WERI-Rb-1 (cell line): ENCODE measurements at regions not wholly inside any gene's neighbourhood (a gene's known extent, or its start where the extent isn't known, plus 50 kb on each side); places are given as distances from the start of the nearest gene placed in this dataset.
"Not testable (repeated sequence)": the region's sequence is repeated elsewhere in the genome, so short reads cannot be mapped to it uniquely, and the experiment has no call there.

Experiments
- DNase-seq: peaks from one replicate; pipeline ENCODE4 v3.0.0-alpha.2; 2020
- H3K27ac ChIP-seq: fragments of 250-450 bp; sonication (Bioruptor Pico); 2 replicates; pipeline ENCODE4 v1.5.1; 2020; ENCODE audit warnings: mild to moderate bottlenecking, moderate library complexity
- H3K27me3 ChIP-seq: fragments of 250-450 bp; sonication (Bioruptor Pico); 2 replicates; pipeline ENCODE4 v1.5.1; 2021; ENCODE audit warnings: mild to moderate bottlenecking, low read depth, moderate library complexity; ENCODE audit not compliant: insufficient read depth, severe bottlenecking
- H3K36me3 ChIP-seq: fragments of 250-450 bp; sonication (Bioruptor Pico); 2 replicates; pipeline ENCODE4 v1.5.1; 2020; ENCODE audit warnings: mild to moderate bottlenecking, moderate library complexity
- H3K4me3 ChIP-seq: 2 replicates; pipeline ENCODE4 v1.5.1; 2011; ENCODE audit warnings: low read depth, mild to moderate bottlenecking, control low read depth, low read length
- H3K9me3 ChIP-seq: fragments of 250-450 bp; sonication (Bioruptor Pico); 2 replicates; pipeline ENCODE4 v1.5.1; 2021; ENCODE audit warnings: mild to moderate bottlenecking, moderate library complexity; ENCODE audit not compliant: severe bottlenecking
- CTCF ChIP-seq: IDR thresholded peaks from 2 replicates; pipeline ENCODE4 v1.5.1; 2011; ENCODE audit warnings: low read depth, mild to moderate bottlenecking, control low read depth, inconsistent platforms, low read length

GRCh38 chr4:81592701-81593100 is 121.0 kb upstream of the RASGEF1B start:
- no peak for DNase-seq
- Histone ChIP-seq H3K27me3 (no peaks in the 10 kb centered on the region), H3K27ac (no peak overlapping the region), H3K9me3 (peaks cover under 1% of the 10 kb centered on the region), H3K36me3 (no peaks in the 10 kb centered on the region), H3K4me3 (no peak overlapping the region)
- TF ChIP-seq CTCF: no peak

- TF ChIP-seq CTCF: no peak
- no peaks in the 10 kb centered on the region for H3K36me3 ChIP-seq
- H3K9me3 ChIP-seq: no peaks in the 10 kb centered on the region
- H3K27me3 ChIP-seq: no peaks in the 10 kb centered on the region
- no peak overlapping the region for H3K4me3 ChIP-seq
- DNase-seq: no peak
- H3K27ac ChIP-seq: peak overlapping the region; percentile 18; the same call in 1 of the 2 replicates
Measured at GRCh38 chr4:81590596-81590995, 118.9 kb upstream of the RASGEF1B start.

- Histone ChIP-seq H3K9me3 (no peaks in the 10 kb centered on the region), H3K27ac (no peak overlapping the region)
- TF ChIP-seq CTCF: no peak
Measured at GRCh38 chr4:81589262-81589661, 117.6 kb upstream of the RASGEF1B start.

GRCh38 chr4:81586706-81587105 is 115.0 kb upstream of the RASGEF1B start:
- Histone ChIP-seq H3K27ac (no peak overlapping the region), H3K4me3 (no peak overlapping the region), H3K9me3 (no peaks in the 10 kb centered on the region), H3K36me3 (no peaks in the 10 kb centered on the region), H3K27me3 (no peaks in the 10 kb centered on the region)
- TF ChIP-seq CTCF: no peak
- DNase-seq: no peak

More at GRCh38 chr4:81589262-81589661, 117.6 kb upstream of the RASGEF1B start:
- Histone ChIP-seq H3K36me3 (no peaks in the 10 kb centered on the region), H3K4me3 (no peak overlapping the region), H3K27me3 (no peaks in the 10 kb centered on the region)
- DNase-seq: no peak

- not testable (repeated sequence) for H3K36me3 ChIP-seq, H3K27me3 ChIP-seq, H3K9me3 ChIP-seq, H3K27ac ChIP-seq, DNase-seq, H3K4me3 ChIP-seq
Measured at GRCh38 chr4:81580994-81581374, 109.3 kb upstream of the RASGEF1B start.

GRCh38 chr4:81580346-81580993 is 108.8 kb upstream of the RASGEF1B start:
- no peak overlapping the region for H3K27ac ChIP-seq

More at GRCh38 chr4:81580346-81580993, 108.8 kb upstream of the RASGEF1B start:
- Histone ChIP-seq H3K36me3 (no peaks in the 10 kb centered on the region), H3K9me3 (peaks cover 9% of the 10 kb centered on the region), H3K4me3 (no peak overlapping the region), H3K27me3 (no peaks in the 10 kb centered on the region)
- TF ChIP-seq CTCF: no peak
- DNase-seq: no peak
